GM18909 (cell line): ENCODE measurements at regions not wholly inside any gene's neighbourhood (a gene's known extent, or its start where the extent isn't known, plus 50 kb on each side); places are given as distances from the start of the nearest gene placed in this dataset.
"Not testable (repeated sequence)": the region's sequence is repeated elsewhere in the genome, so short reads cannot be mapped to it uniquely, and the experiment has no call there.

Source experiments
- ATAC-seq: cut with Tn5 transposase; IDR thresholded peaks from one replicate; pipeline ENCODE4 v1.9.1; 2021; ENCODE audit warnings: mild to moderate bottlenecking; ENCODE audit not compliant: unreplicated experiment, poor library complexity

- ATAC-seq = no peak
These were observed 1761.5 kb downstream of the PCDH9 start for GRCh38 chr13:65468628-65469027.

- ATAC-seq = no peak
These were observed 1768.5 kb downstream of the PCDH9 start for GRCh38 chr13:65461590-65461989.

GRCh38 chr13:65460136-65460535 is 1770.0 kb downstream of the PCDH9 start:
- ATAC-seq = no peak

GRCh38 chr13:65456150-65456912 is 1773.8 kb downstream of the PCDH9 start:
- ATAC-seq = no peak

GRCh38 chr13:65454403-65454802 is 1775.7 kb downstream of the PCDH9 start:
- ATAC-seq = no peak

GRCh38 chr13:65453982-65454381 is 1776.2 kb downstream of the PCDH9 start:
- ATAC-seq = no peak

- ATAC-seq = no peak
These were observed 1784.8 kb downstream of the PCDH9 start for GRCh38 chr13:65445340-65445739.

GRCh38 chr13:65435590-65435989 is 1794.5 kb downstream of the PCDH9 start:
- no peak for ATAC-seq

- ATAC-seq = no peak
These were observed 1812.2 kb downstream of the PCDH9 start for GRCh38 chr13:65417953-65418352.

- ATAC-seq = no peak
These were observed 1813.4 kb downstream of the PCDH9 start for GRCh38 chr13:65416784-65417183.

GRCh38 chr13:65414187-65414586 is 1815.9 kb downstream of the PCDH9 start:
- no peak for ATAC-seq

- no peak for ATAC-seq
These were observed 1818.6 kb downstream of the PCDH9 start for GRCh38 chr13:65411521-65411920.

GRCh38 chr13:65410791-65411190 is 1819.3 kb downstream of the PCDH9 start:
- no peak for ATAC-seq

- no peak for ATAC-seq
These were observed 1828.8 kb downstream of the PCDH9 start for GRCh38 chr13:65401315-65401714.

- ATAC-seq = no peak
These were observed 1829.4 kb downstream of the PCDH9 start for GRCh38 chr13:65400702-65401101.

GRCh38 chr13:65387743-65388347 is 1842.3 kb downstream of the PCDH9 start:
- no peak for ATAC-seq

- no peak for ATAC-seq
These were observed 1851.1 kb downstream of the PCDH9 start for GRCh38 chr13:65378943-65379519.

- ATAC-seq = no peak
These were observed 1851.7 kb downstream of the PCDH9 start for GRCh38 chr13:65378484-65378883.

GRCh38 chr13:65368832-65369231 is 1861.3 kb downstream of the PCDH9 start:
- no peak for ATAC-seq

- ATAC-seq = no peak
These were observed 1876.2 kb downstream of the PCDH9 start for GRCh38 chr13:65353951-65354350.

GRCh38 chr13:65353150-65353549 is 1877.0 kb downstream of the PCDH9 start:
- ATAC-seq = not testable (repeated sequence)
